Smooth muscle cell (in vitro differentiated cells): ENCODE measurements at regions not wholly inside any gene's neighbourhood (a gene's known extent, or its start where the extent isn't known, plus 50 kb on each side); places are given as distances from the start of the nearest gene placed in this dataset.

Experiments used
- DNase-seq: peaks from one replicate; lab custom pipeline; 2025; ENCODE audit not compliant: unreplicated experiment; lab: John Stamatoyannopoulos, UW
- H2AFZ ChIP-seq: fragments of 200-600 bp; sonication (generic); 2 replicates; pipeline ENCODE4 v1.6.0; 2016; ENCODE audit warnings: antibody characterized with exemption, low read depth, mild to moderate bottlenecking
- H3F3A ChIP-seq: fragments of 200-600 bp; sonication (generic); 2 replicates; pipeline ENCODE4 v1.6.0; 2017; ENCODE audit warnings: antibody characterized with exemption, low read depth
- H3K27ac ChIP-seq: fragments of 200-600 bp; sonication (generic); 2 replicates; pipeline ENCODE4 v1.5.1; 2016; ENCODE audit warnings: low read depth, mild to moderate bottlenecking
- H3K27me3 ChIP-seq: fragments of 200-600 bp; sonication (generic); 2 replicates; pipeline ENCODE4 v1.6.1; 2016; ENCODE audit warnings: low read depth, mild to moderate bottlenecking
- H3K36me3 ChIP-seq: fragments of 200-600 bp; sonication (generic); 2 replicates; pipeline ENCODE4 v1.5.1; 2016; ENCODE audit warnings: low read depth
- H3K4me1 ChIP-seq: fragments of 200-600 bp; sonication (generic); 2 replicates; pipeline ENCODE4 v1.5.1; 2016; ENCODE audit warnings: low read depth
- H3K4me2 ChIP-seq: fragments of 200-600 bp; sonication (generic); 2 replicates; pipeline ENCODE4 v1.6.0; 2016; ENCODE audit warnings: mild to moderate bottlenecking
- H3K4me3 ChIP-seq: fragments of 200-600 bp; sonication (generic); 2 replicates; pipeline ENCODE4 v1.5.1; 2016; ENCODE audit warnings: mild to moderate bottlenecking
- H3K79me2 ChIP-seq: fragments of 200-600 bp; sonication (generic); 2 replicates; pipeline ENCODE4 v1.6.0; 2016; ENCODE audit warnings: low read depth, mild to moderate bottlenecking
- H3K9ac ChIP-seq: fragments of 200-600 bp; sonication (generic); 2 replicates; pipeline ENCODE4 v1.6.0; 2016; ENCODE audit warnings: low read depth
- H3K9me3 ChIP-seq: fragments of 200-600 bp; sonication (generic); replicated peaks from 2 replicates; pipeline ENCODE4 v1.5.1; 2016; ENCODE audit warnings: low read depth
- H4K20me1 ChIP-seq: fragments of 200-600 bp; sonication (generic); 2 replicates; pipeline ENCODE4 v1.6.0; 2016; ENCODE audit warnings: low read depth
- CTCF ChIP-seq: fragments of 200-600 bp; sonication (generic); IDR thresholded peaks from 2 replicates; pipeline ENCODE4 v1.5.1; 2017; ENCODE audit warnings: borderline replicate concordance, mild to moderate bottlenecking, antibody characterized with exemption; ENCODE audit not compliant: insufficient read depth, poor library complexity, severe bottlenecking
- WGBS: methylation state at CpG from one replicate; pipeline ENCODE4 v1.1.7; 2016; ENCODE audit warnings: low lambda C conversion rate; 5-methylcytosine and 5-hydroxymethylcytosine counted together

- WGBS: 100% methylated on average over 1 of the region's 1 CpG
- Histone ChIP-seq H3K27ac (no peak overlapping the region), H3K9ac (no peak overlapping the region)
Observed at GRCh38 chr6:126531840-126532239, 191.9 kb downstream of the CENPW start.

GRCh38 chr6:126534401-126534800, 194.5 kb downstream of the CENPW start:
- Histone ChIP-seq H4K20me1 (no peaks in the 10 kb centered on the region), H3K9me3 (no peaks in the 10 kb centered on the region), H3K27ac (no peak overlapping the region), H3K36me3 (no peaks in the 10 kb centered on the region), H2AFZ (no peak overlapping the region), H3K4me3 (no peak overlapping the region), H3F3A (no peaks in the 10 kb centered on the region), H3K27me3 (no peaks in the 10 kb centered on the region), H3K9ac (no peak overlapping the region), H3K79me2 (no peaks in the 10 kb centered on the region), H3K4me1 (peaks cover 16% of the 10 kb centered on the region), H3K4me2 (no peak overlapping the region)
- no peak for TF ChIP-seq CTCF
- WGBS: 89% methylated on average over 2 of the region's 2 CpGs
- no peak for DNase-seq

More at GRCh38 chr6:126531840-126532239, 191.9 kb downstream of the CENPW start:
- no peaks in the 10 kb centered on the region for H3K79me2 ChIP-seq
- no peaks in the 10 kb centered on the region for H4K20me1 ChIP-seq
- H3K4me3 ChIP-seq: no peak overlapping the region
- no peaks in the 10 kb centered on the region for H3K36me3 ChIP-seq
- no peak for TF ChIP-seq CTCF
- no peak overlapping the region for H2AFZ ChIP-seq
- H3K27me3 ChIP-seq: no peaks in the 10 kb centered on the region
- H3K4me2 ChIP-seq: no peak overlapping the region
- DNase-seq: no peak
- H3K4me1 ChIP-seq: peaks cover 33% of the 10 kb centered on the region
- H3F3A ChIP-seq: no peaks in the 10 kb centered on the region
- H3K9me3 ChIP-seq: no peaks in the 10 kb centered on the region

GRCh38 chr6:126535138-126535537, 195.2 kb downstream of the CENPW start:
- Histone ChIP-seq H3K9ac (no peak overlapping the region), H3K79me2 (no peaks in the 10 kb centered on the region), H2AFZ (no peak overlapping the region), H3F3A (no peaks in the 10 kb centered on the region), H3K9me3 (no peaks in the 10 kb centered on the region), H3K4me2 (no peak overlapping the region), H3K27me3 (no peaks in the 10 kb centered on the region), H3K27ac (no peak overlapping the region), H3K36me3 (no peaks in the 10 kb centered on the region), H3K4me3 (no peak overlapping the region), H3K4me1 (peaks cover 9% of the 10 kb centered on the region), H4K20me1 (no peaks in the 10 kb centered on the region)
- no peak for DNase-seq
- TF ChIP-seq CTCF: no peak
- 83% methylated on average over 3 of the region's 3 CpGs for WGBS

GRCh38 chr6:126535595-126535994, 195.7 kb downstream of the CENPW start:
- no peaks in the 10 kb centered on the region for H3F3A ChIP-seq
- no peak overlapping the region for H3K27ac ChIP-seq
- no peaks in the 10 kb centered on the region for H4K20me1 ChIP-seq
- no peaks in the 10 kb centered on the region for H3K27me3 ChIP-seq
- no peaks in the 10 kb centered on the region for H3K79me2 ChIP-seq
- no peak for TF ChIP-seq CTCF
- DNase-seq: no peak
- no peaks in the 10 kb centered on the region for H3K36me3 ChIP-seq
- WGBS: 88% methylated on average over 3 of the region's 3 CpGs
- no peaks in the 10 kb centered on the region for H3K9me3 ChIP-seq
- H3K9ac ChIP-seq: no peak overlapping the region
- no peak overlapping the region for H3K4me3 ChIP-seq
- peaks cover 9% of the 10 kb centered on the region for H3K4me1 ChIP-seq
- H2AFZ ChIP-seq: no peak overlapping the region
- H3K4me2 ChIP-seq: no peak overlapping the region
